ENCODE measurements at regions not wholly inside any gene's neighbourhood (a gene's known extent, or its start where the extent isn't known, plus 50 kb on each side); places are given as distances from the start of the nearest gene placed in this dataset.
"Not testable (repeated sequence)": the region's sequence is repeated elsewhere in the genome, so short reads cannot be mapped to it uniquely, and the experiment has no call there.

DNA sequence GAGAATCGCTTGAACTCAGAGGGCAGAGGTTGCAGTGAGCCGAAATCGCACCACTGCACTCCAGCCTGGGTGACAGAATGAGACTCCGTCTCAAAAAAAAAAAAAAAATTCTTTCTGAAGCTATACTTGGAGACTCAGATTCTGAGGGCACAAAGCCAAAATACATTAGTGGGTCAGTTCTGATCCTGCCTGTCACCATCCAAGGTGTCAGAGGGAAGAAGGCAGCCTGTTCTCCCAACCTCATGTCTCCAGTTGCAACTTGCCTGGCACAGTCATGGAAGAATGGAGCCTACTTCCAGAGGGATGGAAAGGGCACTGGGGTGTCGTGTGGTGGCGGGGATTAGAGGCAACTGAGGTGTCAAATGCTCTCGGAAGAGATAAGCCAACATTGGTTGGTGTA lies 104.8 kb upstream of the GATA6 start:
- no peaks in the 10 kb centered on the region for H3K36me3 ChIP-seq
- H3K27me3 ChIP-seq: no peaks in the 10 kb centered on the region
- H3K4me3 ChIP-seq: no peak overlapping the region
- H3K27ac ChIP-seq: no peak overlapping the region
- DNase-seq (ENCODE audit: low read depth in 1 of 2, low spot score in 1 of 2): no peak
- TF ChIP-seq, protein P1, sequence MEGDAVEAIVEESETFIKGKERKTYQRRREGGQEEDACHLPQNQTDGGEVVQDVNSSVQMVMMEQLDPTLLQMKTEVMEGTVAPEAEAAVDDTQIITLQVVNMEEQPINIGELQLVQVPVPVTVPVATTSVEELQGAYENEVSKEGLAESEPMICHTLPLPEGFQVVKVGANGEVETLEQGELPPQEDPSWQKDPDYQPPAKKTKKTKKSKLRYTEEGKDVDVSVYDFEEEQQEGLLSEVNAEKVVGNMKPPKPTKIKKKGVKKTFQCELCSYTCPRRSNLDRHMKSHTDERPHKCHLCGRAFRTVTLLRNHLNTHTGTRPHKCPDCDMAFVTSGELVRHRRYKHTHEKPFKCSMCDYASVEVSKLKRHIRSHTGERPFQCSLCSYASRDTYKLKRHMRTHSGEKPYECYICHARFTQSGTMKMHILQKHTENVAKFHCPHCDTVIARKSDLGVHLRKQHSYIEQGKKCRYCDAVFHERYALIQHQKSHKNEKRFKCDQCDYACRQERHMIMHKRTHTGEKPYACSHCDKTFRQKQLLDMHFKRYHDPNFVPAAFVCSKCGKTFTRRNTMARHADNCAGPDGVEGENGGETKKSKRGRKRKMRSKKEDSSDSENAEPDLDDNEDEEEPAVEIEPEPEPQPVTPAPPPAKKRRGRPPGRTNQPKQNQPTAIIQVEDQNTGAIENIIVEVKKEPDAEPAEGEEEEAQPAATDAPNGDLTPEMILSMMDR (IDR thresholded peaks at IDR 0.05; ENCODE audit: low read depth, low read length): no peak
- H3K4me1 ChIP-seq (ENCODE audit: low read depth): no peaks in the 10 kb centered on the region
- H3K9me3 ChIP-seq (ENCODE audit: low read depth): no peaks in the 10 kb centered on the region

DNA sequence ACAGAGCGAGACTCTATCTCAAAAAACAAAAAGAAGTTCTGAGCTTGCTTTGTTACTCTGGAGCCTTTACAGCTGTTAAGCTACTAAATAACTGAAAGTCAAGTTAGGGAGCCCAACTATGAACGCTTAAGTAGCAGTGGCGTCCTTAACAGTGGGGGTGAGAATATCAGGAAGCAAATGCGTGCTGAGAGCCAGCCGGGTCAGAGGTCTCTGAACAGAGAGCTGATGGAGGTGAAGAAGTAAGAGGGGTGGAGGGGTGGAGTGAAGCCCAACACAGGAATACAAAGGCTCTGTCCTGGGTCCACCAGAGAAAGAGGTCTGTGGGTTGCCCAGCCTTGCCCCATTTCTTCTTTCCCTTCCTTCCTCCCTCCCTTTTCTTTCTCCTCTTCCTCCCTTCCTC lies 104.1 kb upstream of the GATA6 start:
- Histone ChIP-seq H3K27me3 (no peaks in the 10 kb centered on the region), H3K4me3 (no peak overlapping the region), H3K27ac (no peak overlapping the region), H3K4me1 (ENCODE audit: low read depth) (no peaks in the 10 kb centered on the region), H3K36me3 (no peaks in the 10 kb centered on the region), H3K9me3 (ENCODE audit: low read depth) (no peaks in the 10 kb centered on the region)
- DNase-seq (ENCODE audit: low read depth in 1 of 2, low spot score in 1 of 2): no peak
- TF ChIP-seq, protein P1 (IDR thresholded peaks at IDR 0.05; ENCODE audit: low read depth, low read length): no peak

DNA sequence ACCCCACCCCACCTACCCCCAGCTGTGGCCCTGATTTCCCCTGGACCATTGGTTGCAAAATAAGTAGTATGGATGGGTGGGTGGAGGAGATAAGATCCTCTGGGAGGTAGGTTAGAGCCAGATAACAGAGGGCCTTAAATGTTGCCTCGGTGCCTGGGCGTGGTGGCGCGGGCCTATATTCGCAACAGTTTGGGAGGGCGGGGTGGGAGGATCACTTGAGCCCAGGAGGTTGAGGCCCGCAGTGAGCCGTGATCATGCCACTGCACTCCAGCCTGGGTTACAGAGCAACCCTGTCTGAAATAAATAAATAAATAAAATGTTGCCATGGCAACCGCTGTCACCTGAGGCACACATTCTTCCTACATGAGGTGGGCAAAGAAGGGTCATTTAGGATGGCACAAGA lies 103.3 kb upstream of the GATA6 start:
- TF ChIP-seq, protein P1 (IDR thresholded peaks at IDR 0.05; ENCODE audit: low read depth, low read length): no peak
- Histone ChIP-seq H3K27ac (no peak overlapping the region), H3K9me3 (ENCODE audit: low read depth) (no peaks in the 10 kb centered on the region), H3K4me3 (no peak overlapping the region), H3K27me3 (no peaks in the 10 kb centered on the region), H3K36me3 (no peaks in the 10 kb centered on the region), H3K4me1 (ENCODE audit: low read depth) (no peaks in the 10 kb centered on the region)
- DNase-seq (ENCODE audit: low read depth in 1 of 2, low spot score in 1 of 2): no peak

DNA sequence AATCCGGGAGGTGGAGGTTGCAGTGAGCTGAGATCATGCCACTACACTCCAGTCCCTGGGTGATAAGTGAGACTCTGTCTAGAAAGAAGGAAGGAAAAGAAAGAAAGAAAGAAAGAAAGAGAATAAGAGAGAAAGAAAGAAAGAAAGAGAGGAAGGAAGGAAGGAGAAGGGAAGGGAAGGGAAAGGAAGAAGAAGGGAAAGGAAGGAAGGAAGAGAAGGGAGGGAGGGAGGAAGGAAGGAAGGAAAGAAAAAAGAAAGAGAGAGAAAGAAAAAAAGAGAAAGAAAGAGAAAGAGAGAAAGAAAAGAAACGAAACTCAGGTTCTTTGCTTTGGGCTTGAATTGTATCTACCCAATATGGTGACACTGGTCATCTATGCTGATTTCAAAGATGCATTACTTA lies 102.3 kb upstream of the GATA6 start:
- Histone ChIP-seq H3K4me3 (no peak overlapping the region), H3K9me3 (ENCODE audit: low read depth) (no peaks in the 10 kb centered on the region), H3K27ac (no peak overlapping the region), H3K36me3 (no peaks in the 10 kb centered on the region), H3K27me3 (no peaks in the 10 kb centered on the region), H3K4me1 (ENCODE audit: low read depth) (no peaks in the 10 kb centered on the region)
- TF ChIP-seq, protein P1 (IDR thresholded peaks at IDR 0.05; ENCODE audit: low read depth, low read length): no peak
- no peak for DNase-seq (ENCODE audit: low read depth in 1 of 2, low spot score in 1 of 2)

DNA sequence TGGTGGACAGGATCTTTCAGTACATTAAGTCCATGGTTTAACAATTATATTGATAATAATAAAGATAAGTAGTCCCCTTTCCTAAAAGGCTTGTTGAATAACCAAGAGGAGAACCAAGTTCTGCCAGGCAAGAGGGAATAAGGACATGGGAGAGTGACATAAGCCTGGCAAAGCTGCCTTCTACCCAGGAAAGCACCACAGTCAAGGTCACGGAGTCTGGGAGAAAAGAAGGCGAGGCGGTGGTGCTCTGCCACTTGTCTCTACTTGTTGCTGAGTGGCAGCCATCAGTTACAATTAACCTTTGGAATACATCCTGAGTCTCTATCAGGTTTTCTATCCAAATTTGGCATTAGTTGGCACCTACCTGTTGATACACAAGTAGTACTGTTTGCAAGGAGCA lies 101.7 kb upstream of the GATA6 start:
- DNase-seq (ENCODE audit: low read depth in 1 of 2, low spot score in 1 of 2): no peak
- Histone ChIP-seq H3K4me1 (ENCODE audit: low read depth) (no peaks in the 10 kb centered on the region), H3K36me3 (no peaks in the 10 kb centered on the region)

DNA sequence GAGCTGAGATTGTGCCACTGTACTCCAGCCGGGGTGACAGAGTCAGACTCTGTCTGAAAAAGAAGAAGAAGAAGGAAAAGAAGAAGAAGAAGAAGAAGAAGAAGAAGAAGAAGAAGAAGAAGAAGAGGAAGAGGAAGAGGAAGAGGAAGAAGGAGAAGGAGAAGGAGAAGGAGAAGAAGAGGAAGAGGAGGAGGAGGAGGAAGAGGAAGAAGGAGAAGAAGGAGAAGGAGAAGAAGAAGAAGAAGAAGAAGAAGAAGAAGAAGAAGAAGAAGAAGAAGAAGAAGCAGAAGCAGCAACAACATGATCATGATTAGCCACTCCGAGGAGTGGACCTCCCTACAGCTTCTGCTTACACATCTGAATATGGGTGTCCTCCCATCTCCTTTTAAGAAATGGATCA lies 100.6 kb upstream of the GATA6 start:
- H3K4me1 ChIP-seq (ENCODE audit: low read depth); H3K4me3 ChIP-seq; DNase-seq (ENCODE audit: low read depth in 1 of 2, low spot score in 1 of 2); H3K27ac ChIP-seq; H3K27me3 ChIP-seq; H3K9me3 ChIP-seq (ENCODE audit: low read depth); H3K36me3 ChIP-seq: not testable (repeated sequence)

More for the DNA sequence above, 101.7 kb upstream of the GATA6 start:
- TF ChIP-seq, protein P1 (IDR thresholded peaks at IDR 0.05; ENCODE audit: low read depth, low read length): no peak
- H3K9me3 ChIP-seq (ENCODE audit: low read depth): no peaks in the 10 kb centered on the region
- no peak overlapping the region for H3K27ac ChIP-seq
- H3K27me3 ChIP-seq: no peaks in the 10 kb centered on the region
- no peak overlapping the region for H3K4me3 ChIP-seq
